Stimulated activated CD8-positive, alpha-beta memory T cell treated with anti-CD3 and anti-CD28 coated beads, Interleukin-7, amount 100 ng/mL, for 4 hours (primary cell): ENCODE measurements at regions not wholly inside any gene's neighbourhood (a gene's known extent, or its start where the extent isn't known, plus 50 kb on each side); places are given as distances from the start of the nearest gene placed in this dataset.
"Not testable (repeated sequence)": the region's sequence is repeated elsewhere in the genome, so short reads cannot be mapped to it uniquely, and the experiment has no call there.

Experiments
- DNase-seq, 2 donors: peaks; one replicate each; pipeline ENCODE4 v3.0.0-alpha.2; 2020; ENCODE audit warnings: low read depth in 2 of 2

- DNase-seq: no peak
Measured at GRCh38 chr13:109940637-109941036, 154.3 kb upstream of the IRS2 start.

GRCh38 chr13:109939838-109940237 lies 153.5 kb upstream of the IRS2 start:
- DNase-seq: no peak

- DNase-seq: no peak
Measured at GRCh38 chr13:109939180-109939579, 152.8 kb upstream of the IRS2 start.

GRCh38 chr13:109938255-109938936 lies 152.0 kb upstream of the IRS2 start:
- DNase-seq: no peak

- DNase-seq: not testable (repeated sequence)
Measured at GRCh38 chr13:109934520-109934919, 148.1 kb upstream of the IRS2 start.

GRCh38 chr13:109933476-109933875 lies 147.1 kb upstream of the IRS2 start:
- no peak for DNase-seq

GRCh38 chr13:109924376-109924775 lies 138.0 kb upstream of the IRS2 start:
- DNase-seq: no peak

- no peak for DNase-seq
Measured at GRCh38 chr13:109922518-109922917, 136.1 kb upstream of the IRS2 start.

- no peak for DNase-seq
Measured at GRCh38 chr13:109919715-109920375, 133.5 kb upstream of the IRS2 start.

GRCh38 chr13:109918179-109918711 lies 131.9 kb upstream of the IRS2 start:
- no peak for DNase-seq

GRCh38 chr13:109917422-109917821 lies 131.0 kb upstream of the IRS2 start:
- DNase-seq: no peak

- DNase-seq: no peak
Measured at GRCh38 chr13:109913936-109914510, 127.6 kb upstream of the IRS2 start.

- no peak for DNase-seq
Measured at GRCh38 chr13:109913186-109913585, 126.8 kb upstream of the IRS2 start.

GRCh38 chr13:109910194-109910593 lies 123.8 kb upstream of the IRS2 start:
- DNase-seq: no peak

- DNase-seq: no peak
Measured at GRCh38 chr13:109906976-109907375, 120.6 kb upstream of the IRS2 start.

GRCh38 chr13:109904218-109904617 lies 117.8 kb upstream of the IRS2 start:
- DNase-seq: no peak

GRCh38 chr13:109900741-109901140 lies 114.4 kb upstream of the IRS2 start:
- no peak for DNase-seq

GRCh38 chr13:109900320-109900719 lies 113.9 kb upstream of the IRS2 start:
- DNase-seq: no peak

GRCh38 chr13:109899748-109900147 lies 113.4 kb upstream of the IRS2 start:
- no peak for DNase-seq

GRCh38 chr13:109899316-109899715 lies 112.9 kb upstream of the IRS2 start:
- DNase-seq: no peak

GRCh38 chr13:109897988-109898624 lies 111.7 kb upstream of the IRS2 start:
- no peak for DNase-seq

GRCh38 chr13:109892101-109892500 lies 105.7 kb upstream of the IRS2 start:
- DNase-seq: no peak
